Erythroblast (primary cell): ENCODE measurements at regions not wholly inside any gene's neighbourhood (a gene's known extent, or its start where the extent isn't known, plus 50 kb on each side); places are given as distances from the start of the nearest gene placed in this dataset.

ENCODE experiments used
- GATA1 ChIP-seq: IDR thresholded peaks from 2 replicates; pipeline ENCODE4 v1.6.1; 2011; ENCODE audit warnings: low read depth, mild to moderate bottlenecking, control low read depth, low read length, moderate library complexity
- POLR2A ChIP-seq: IDR thresholded peaks from 2 replicates; pipeline ENCODE4 v1.6.1; 2011; ENCODE audit warnings: mild to moderate bottlenecking, low read length

DNA sequence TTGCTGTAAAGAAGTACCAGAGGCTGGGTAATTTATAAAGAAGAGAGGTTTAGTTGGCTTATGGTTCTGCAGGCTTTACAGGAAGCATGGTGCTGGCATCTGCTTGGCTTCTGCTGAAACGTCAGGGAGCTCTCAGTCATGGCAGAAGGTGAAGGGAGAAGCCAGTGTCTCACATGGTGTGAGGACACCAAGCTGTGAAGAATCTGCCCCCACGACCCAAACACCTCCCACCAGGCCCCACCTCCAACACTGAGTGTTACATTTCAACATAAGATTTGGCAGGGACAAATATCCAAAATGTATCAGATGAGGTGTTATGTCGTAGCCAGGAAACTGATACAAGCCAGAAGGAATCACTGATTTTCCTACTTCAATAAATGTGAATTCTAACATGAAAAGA, 136.5 kb downstream of the CYSLTR2 start:
- TF ChIP-seq POLR2A: no peak
- TF ChIP-seq GATA1: no peak
